Urinary bladder (tissue), 3 donors: ENCODE measurements at regions not wholly inside any gene's neighbourhood (a gene's known extent, or its start where the extent isn't known, plus 50 kb on each side); places are given as distances from the start of the nearest gene placed in this dataset.

Experiments used
- DNase-seq: peaks from one replicate; pipeline ENCODE4 v3.0.0-alpha.2; 2015; ENCODE audit errors: extremely low spot score
- H3K27ac ChIP-seq: one replicate; pipeline ENCODE4 v1.5.1; 2013; ENCODE audit warnings: low read depth, mild to moderate bottlenecking, moderate library complexity
- H3K36me3 ChIP-seq: one replicate; pipeline ENCODE4 v1.6.1; 2013; ENCODE audit warnings: mild to moderate bottlenecking, moderate library complexity; ENCODE audit not compliant: insufficient read depth
- H3K4me1 ChIP-seq: one replicate; pipeline ENCODE4 v1.6.1; 2013; ENCODE audit warnings: mild to moderate bottlenecking, moderate library complexity; ENCODE audit not compliant: insufficient read depth
- H3K4me3 ChIP-seq: one replicate; pipeline ENCODE4 v1.5.1; 2013; ENCODE audit warnings: low read depth, low read length
- WGBS: extraction: QIAGEN DNeasy Blood & Tissue Kit; methylation state at CpG from one replicate; pipeline ENCODE4 v1.1.7; 2013; 5-methylcytosine and 5-hydroxymethylcytosine counted together
- donor health status: healthy with polysubstance abuse.
- donor health status: healthy.

DNA sequence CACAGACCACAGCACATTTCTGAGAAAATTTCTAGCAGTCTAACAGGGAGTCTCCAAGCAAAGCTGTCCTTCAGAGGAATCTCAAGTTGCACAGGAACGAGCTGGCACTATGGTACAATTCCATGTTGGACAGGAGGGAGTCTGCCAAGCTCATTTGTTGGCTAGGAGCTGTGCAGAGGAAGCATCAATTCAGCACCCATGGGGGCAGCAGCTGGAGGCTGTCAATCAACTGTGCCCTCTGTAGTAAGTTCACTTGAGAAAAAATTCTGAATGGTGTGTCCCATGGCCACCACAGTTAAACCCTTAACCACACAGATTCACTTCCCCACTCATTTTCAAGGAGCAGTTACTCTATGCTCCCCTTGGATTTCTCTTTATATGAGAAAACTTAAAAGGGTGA lies 298.5 kb upstream of the PPP2R3A start:
- H3K27ac ChIP-seq: no peak overlapping the region
- no peak for DNase-seq
- no peaks in the 10 kb centered on the region for H3K36me3 ChIP-seq
- H3K4me1 ChIP-seq: no peaks in the 10 kb centered on the region
- 21% methylated on average over 1 of the region's 1 CpG for WGBS
- H3K4me3 ChIP-seq: no peak overlapping the region

DNA sequence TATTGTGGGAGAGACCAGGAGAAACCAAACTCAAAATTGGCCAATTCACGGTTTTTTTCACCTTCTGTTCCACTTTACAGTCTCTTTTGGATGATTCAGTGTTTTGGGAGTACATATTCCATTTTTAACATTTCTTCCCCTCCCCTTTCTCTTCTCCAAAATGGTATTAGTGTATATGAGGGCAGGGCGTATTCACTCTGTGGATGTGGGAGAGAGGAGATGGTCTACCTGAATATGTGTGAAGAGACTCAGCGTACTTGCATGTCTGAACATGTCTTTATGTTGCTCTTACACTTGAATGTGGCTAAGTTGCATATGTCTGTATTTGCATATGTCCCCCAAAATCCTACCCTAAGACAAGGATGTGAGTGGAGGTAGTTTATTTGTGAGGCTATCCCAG lies 291.0 kb upstream of the PPP2R3A start:
- H3K4me1 ChIP-seq: no peaks in the 10 kb centered on the region
- H3K4me3 ChIP-seq: no peak overlapping the region
- no peaks in the 10 kb centered on the region for H3K36me3 ChIP-seq
- 82% methylated on average over 3 of the region's 3 CpGs for WGBS
- DNase-seq: no peak
- no peak overlapping the region for H3K27ac ChIP-seq

DNA sequence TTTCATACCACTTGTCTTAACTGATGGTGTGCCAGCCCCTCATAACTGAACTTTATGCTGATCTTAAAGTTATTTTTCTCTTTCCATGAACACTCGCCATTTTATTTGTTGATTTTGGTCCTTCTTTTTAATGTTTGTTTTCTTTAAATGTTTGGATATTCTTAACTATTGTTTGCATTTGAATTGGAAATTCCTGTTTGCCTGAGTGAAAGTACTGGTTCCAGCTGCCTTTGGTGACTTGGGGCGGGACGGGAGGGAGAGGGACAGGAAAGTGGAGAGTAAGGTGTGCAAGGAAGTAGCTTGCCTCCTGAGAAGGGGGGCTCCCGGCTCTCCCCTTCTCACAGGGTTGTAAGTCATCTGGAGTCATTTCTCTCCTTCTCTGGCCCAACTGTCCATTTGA lies 287.1 kb upstream of the PPP2R3A start:
- Histone ChIP-seq H3K4me1 (no peaks in the 10 kb centered on the region), H3K27ac (no peak overlapping the region), H3K4me3 (no peak overlapping the region), H3K36me3 (no peaks in the 10 kb centered on the region)
- 68% methylated on average over 4 of the region's 4 CpGs for WGBS
- DNase-seq: no peak

DNA sequence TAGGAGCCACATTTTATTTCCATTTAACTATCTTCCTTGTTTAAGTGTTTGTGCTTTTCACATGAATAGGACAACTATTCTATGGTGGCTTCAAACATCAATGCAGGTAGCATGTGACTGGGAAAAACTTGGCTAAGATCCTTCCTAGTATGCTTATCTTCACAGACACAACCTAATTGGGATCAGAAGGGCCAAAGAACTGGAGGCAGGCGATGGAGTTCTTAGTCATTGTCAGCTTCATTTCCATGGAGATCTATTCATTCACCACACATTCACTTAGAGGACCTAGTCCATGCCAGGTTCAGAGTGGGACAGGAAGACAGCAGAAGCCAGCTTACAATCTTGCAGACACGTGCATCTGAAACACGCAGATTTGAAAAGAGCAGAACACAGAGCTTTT lies 277.5 kb upstream of the PPP2R3A start:
- Histone ChIP-seq H3K36me3 (no peaks in the 10 kb centered on the region), H3K4me1 (no peaks in the 10 kb centered on the region)
- DNase-seq: no peak

DNA sequence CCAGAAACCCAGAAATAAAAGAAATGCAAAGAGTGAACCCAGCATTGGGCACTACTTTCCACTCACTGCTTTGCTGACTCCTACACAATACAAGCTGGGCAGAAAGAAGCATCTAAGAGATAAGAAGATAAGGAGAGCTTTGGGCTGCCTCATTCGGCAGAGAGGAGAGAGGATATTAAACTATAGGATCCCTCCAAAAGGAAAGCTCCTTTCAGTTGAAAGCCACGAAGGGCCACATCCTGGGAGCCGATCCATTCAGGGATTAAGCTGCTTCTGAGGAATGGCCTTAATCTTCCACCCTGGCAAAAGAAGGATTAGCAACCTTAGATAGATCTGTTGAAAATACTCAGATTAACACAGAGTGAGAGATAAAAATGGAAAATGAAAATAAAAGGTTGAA lies 274.9 kb upstream of the PPP2R3A start:
- no peak overlapping the region for H3K27ac ChIP-seq
- no peak for DNase-seq
- H3K36me3 ChIP-seq: no peaks in the 10 kb centered on the region
- H3K4me3 ChIP-seq: no peak overlapping the region
- H3K4me1 ChIP-seq: no peaks in the 10 kb centered on the region
- WGBS: 39% methylated on average over 3 of the region's 3 CpGs

More for the DNA sequence above, 277.5 kb upstream of the PPP2R3A start:
- Histone ChIP-seq H3K4me3 (no peak overlapping the region), H3K27ac (no peak overlapping the region)
- 84% methylated on average over 3 of the region's 3 CpGs for WGBS

DNA sequence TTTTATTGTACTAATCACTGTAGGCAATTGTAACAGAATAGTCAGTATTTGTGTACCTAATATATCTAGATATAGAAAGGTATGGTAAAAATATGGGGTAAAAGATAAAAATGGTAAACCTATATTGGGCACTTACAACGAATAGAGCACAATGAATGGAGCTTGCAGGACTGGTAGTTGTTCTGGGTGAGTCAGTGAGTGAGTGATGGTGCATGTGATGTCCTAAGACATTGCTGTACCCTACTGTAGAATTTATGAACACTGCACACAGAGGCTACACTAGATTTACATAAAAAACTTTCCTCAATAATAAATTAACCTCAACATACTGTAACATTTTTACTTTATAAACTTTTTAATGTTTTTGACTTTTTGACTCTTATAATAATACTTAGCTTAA lies 274.3 kb upstream of the PPP2R3A start:
- H3K27ac ChIP-seq: no peak overlapping the region
- H3K36me3 ChIP-seq: no peaks in the 10 kb centered on the region
- no peak overlapping the region for H3K4me3 ChIP-seq
- DNase-seq: no peak
- 82% methylated on average over 1 of the region's 1 CpG for WGBS
- no peaks in the 10 kb centered on the region for H3K4me1 ChIP-seq

DNA sequence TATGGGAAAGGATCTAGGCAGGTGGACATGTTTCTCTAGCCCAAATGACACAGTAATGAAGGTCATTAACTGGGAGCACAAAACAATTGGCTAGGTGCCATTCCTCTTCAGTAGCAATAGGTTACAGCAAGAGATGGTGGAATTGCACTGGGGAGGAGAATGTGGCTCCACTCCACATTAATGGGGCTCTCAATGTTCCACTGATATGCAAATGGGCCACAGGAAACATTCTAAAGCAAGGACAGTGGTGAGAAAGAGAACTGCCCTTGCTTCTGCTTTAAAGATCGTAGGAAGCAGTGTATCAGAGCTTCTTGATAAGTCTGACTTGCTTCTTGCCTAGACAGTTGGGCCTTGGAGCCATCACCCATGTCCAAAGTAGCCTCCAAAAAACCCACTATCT lies 271.4 kb upstream of the PPP2R3A start:
- 59% methylated on average over 1 of the region's 1 CpG for WGBS
- Histone ChIP-seq H3K4me1 (no peaks in the 10 kb centered on the region), H3K4me3 (no peak overlapping the region), H3K36me3 (no peaks in the 10 kb centered on the region), H3K27ac (no peak overlapping the region)
- DNase-seq: no peak

DNA sequence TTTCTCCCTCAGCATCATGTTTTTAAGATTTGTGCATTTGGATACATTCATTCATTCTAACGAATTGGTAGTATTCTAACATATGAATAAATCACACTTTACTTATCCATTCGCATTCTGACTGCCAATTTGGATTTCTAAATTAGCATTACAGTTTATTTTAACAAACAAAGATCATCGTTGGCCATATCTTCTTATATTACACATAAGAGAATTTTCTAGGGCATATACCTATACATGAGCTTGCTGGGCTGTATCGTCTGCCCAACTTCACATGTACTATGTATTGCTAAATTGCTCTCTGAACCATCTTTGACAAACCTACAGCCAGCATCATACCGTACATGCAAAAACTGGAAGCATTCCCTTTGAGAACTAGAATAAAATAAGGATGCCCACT lies 265.8 kb upstream of the PPP2R3A start:
- no peaks in the 10 kb centered on the region for H3K36me3 ChIP-seq
- DNase-seq: no peak
- H3K27ac ChIP-seq: no peak overlapping the region
- 78% methylated on average over 5 of the region's 5 CpGs for whole genome bisulfite sequencing
- no peaks in the 10 kb centered on the region for H3K4me1 ChIP-seq
- no peak overlapping the region for H3K4me3 ChIP-seq

DNA sequence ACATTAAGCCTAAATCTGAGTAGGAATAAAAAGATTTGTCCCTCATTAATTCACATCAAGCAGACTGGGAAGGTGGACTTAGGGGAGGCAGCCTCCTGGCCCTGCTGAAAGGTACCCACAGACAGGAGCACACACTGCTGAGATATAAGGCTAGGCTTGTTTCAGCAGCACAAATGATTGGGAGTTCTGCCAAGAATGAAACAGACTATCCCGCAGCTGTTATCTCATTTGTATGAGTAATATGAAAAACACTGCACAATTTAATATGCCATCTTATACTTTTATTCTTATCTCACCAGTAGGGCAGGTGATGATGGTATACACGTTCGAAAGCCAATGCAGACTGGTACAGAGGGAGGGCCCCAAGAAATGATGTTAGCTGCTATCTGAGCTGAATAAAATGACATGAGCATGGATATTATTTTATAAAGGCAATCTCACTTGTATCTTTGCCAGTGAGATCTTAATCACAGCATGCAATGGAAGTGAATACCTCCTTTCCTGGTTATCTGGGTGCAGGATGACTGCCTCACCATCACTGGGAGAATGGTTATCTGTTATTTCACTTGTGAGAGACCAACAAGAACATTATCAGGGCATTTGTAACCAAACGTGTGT lies 258.7 kb upstream of the PPP2R3A start:
- no peak for DNase-seq
- no peaks in the 10 kb centered on the region for H3K36me3 ChIP-seq
- H3K4me3 ChIP-seq: no peak overlapping the region
- H3K27ac ChIP-seq: no peak overlapping the region
- WGBS: 38% methylated on average over 4 of the region's 4 CpGs
- H3K4me1 ChIP-seq: no peaks in the 10 kb centered on the region

DNA sequence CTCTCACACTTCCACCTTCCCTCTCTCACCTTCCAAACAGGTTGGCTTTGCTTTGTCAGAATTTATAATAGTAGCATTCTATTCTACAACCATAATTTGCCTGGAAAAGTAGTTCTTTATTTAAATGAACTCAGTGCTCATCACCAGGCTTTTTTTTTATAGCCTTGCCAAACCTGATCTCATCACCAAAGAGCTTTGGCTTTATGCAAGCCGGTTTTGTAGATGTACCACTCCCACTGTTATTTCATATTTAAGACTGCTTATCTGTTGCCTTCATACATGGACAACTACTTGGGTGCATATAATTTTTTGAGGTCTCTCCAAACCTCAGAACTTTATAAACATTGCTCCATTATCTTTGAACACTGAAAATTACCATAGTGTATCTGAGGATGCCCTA lies 246.1 kb upstream of the PPP2R3A start:
- no peak overlapping the region for H3K27ac ChIP-seq
- WGBS: 52% methylated on average over 1 of the region's 1 CpG
- no peaks in the 10 kb centered on the region for H3K4me1 ChIP-seq
- no peaks in the 10 kb centered on the region for H3K36me3 ChIP-seq
- DNase-seq: no peak
- H3K4me3 ChIP-seq: no peak overlapping the region

DNA sequence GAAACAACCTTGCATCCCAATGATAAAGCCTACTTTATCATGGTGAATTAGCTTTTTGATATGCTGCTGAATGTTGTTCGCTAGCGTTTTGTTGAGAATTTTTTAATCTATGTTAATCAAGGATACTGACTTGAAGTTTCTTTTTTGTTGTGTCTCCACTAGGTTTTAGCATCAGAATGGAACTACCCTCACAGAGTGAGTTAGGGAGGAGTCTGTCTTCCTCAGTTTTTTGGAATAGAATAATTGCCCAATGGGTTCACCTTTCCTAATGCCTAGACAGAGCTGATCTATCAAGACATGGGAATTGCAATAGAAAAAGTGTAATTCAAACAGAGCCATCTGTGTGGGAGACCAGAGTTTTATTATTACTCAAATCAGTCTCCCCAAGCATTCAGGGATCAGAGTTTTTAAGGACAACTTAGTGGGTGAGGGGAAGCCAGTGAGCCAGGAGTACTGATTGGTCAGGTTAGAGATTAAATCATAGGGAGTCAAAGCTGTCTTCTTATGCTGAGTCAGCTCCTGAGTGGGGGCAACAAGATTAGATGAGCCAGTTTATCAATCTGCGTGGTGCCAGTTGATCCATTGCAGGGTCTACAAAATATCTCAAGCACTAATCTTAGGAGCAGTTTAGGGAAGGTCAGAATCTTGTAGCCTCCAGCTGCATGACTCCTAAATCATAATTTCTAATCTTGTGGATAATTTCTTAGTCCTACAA lies 237.4 kb upstream of the PPP2R3A start:
- no peak overlapping the region for H3K27ac ChIP-seq
- DNase-seq: no peak
- H3K36me3 ChIP-seq: no peaks in the 10 kb centered on the region
- no peak overlapping the region for H3K4me3 ChIP-seq
- WGBS: 81% methylated on average over 3 of the region's 3 CpGs
- no peaks in the 10 kb centered on the region for H3K4me1 ChIP-seq

DNA sequence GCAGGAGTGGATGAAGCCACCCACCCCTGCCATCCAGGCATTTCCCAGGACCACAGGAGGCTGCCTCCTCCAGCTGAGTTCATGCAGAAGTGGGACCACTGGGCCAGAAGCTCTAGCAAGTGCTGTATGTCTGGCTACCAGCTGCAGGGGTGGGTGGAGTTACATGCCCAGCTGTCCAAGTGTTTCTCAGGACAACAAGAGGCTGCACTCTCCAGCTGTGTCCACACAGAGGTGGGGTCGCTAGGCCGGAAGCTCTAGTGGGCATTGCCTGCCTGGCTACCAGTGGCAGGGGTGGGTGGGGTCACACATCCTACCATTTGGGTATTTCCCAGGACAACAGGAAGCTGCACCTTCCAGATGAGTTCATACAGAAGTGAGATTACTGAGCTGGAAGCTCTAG lies 234.0 kb upstream of the PPP2R3A start:
- Histone ChIP-seq H3K36me3 (no peaks in the 10 kb centered on the region), H3K4me1 (no peaks in the 10 kb centered on the region), H3K27ac (no peak overlapping the region), H3K4me3 (no peak overlapping the region)
- 88% methylated on average over 2 of the region's 2 CpGs for WGBS
- no peak for DNase-seq

DNA sequence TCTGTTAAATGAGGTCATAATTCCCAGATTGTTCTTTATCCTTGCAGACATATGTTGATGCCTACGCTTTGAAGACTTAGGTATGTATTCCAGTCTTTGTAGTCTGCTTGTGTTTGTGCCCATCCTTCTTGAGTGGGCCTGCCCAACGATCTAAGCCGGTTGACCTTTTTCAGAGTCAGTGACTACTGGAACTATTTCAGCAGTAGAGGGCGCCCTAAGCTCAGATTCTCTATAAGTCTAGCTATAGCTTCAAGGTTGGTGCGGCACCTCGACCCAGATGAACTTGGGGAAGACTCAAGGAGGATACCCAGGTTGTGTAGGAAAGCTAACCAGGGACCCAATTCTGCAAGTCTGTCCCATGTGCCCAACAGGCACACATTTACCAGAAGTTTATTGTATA lies 228.8 kb upstream of the PPP2R3A start:
- 44% methylated on average over 6 of the region's 6 CpGs for WGBS
- Histone ChIP-seq H3K36me3 (no peaks in the 10 kb centered on the region), H3K4me1 (no peaks in the 10 kb centered on the region), H3K27ac (no peak overlapping the region), H3K4me3 (no peak overlapping the region)
- no peak for DNase-seq

DNA sequence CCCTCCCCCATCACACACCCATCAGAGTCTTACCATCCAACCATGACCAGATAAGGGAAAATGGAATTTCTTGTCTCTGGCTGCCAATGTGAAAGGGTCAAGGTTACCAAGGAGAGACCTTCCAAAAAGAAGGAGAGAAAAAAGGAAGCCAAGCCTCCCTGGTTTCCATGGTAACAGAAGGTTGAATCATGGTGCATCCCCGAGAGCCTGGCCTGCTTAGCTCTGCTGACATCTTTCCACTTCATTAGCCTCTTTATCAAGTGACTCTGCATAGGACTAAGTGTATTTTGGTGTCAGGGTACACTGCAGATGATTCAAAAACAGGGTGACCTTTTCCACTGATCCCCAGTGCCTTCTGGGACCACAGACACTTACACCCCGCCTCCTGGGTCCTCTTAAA lies 225.7 kb upstream of the PPP2R3A start:
- H3K4me1 ChIP-seq: no peaks in the 10 kb centered on the region
- no peak overlapping the region for H3K27ac ChIP-seq
- H3K4me3 ChIP-seq: no peak overlapping the region
- H3K36me3 ChIP-seq: no peaks in the 10 kb centered on the region
- 53% methylated on average over 2 of the region's 2 CpGs for WGBS
- DNase-seq: no peak
